MG63 (cell line): ENCODE measurements at regions not wholly inside any gene's neighbourhood (a gene's known extent, or its start where the extent isn't known, plus 50 kb on each side); places are given as distances from the start of the nearest gene placed in this dataset.
A peak's percentile ranks its signal among the peaks of the same experiment; 100 is the strongest.
"Not testable (repeated sequence)": the region's sequence is repeated elsewhere in the genome, so short reads cannot be mapped to it uniquely, and the experiment has no call there.

Experiments used
- DNase-seq: peaks from one replicate; pipeline ENCODE4 v3.0.0-alpha.2; 2020
- H3K27me3 ChIP-seq: fragments of 250-450 bp; sonication (Bioruptor Pico); 2 replicates; pipeline ENCODE4 v1.5.1; 2020; ENCODE audit warnings: mild to moderate bottlenecking, moderate library complexity
- H3K36me3 ChIP-seq: fragments of 250-450 bp; sonication (Bioruptor Pico); 2 replicates; pipeline ENCODE4 v1.5.1; 2020; ENCODE audit warnings: mild to moderate bottlenecking, moderate library complexity
- H3K4me3 ChIP-seq: fragments of 250-450 bp; sonication (Bioruptor Pico); 2 replicates; pipeline ENCODE4 v1.5.1; 2020; ENCODE audit warnings: mild to moderate bottlenecking, moderate library complexity
- H3K9me3 ChIP-seq: fragments of 250-450 bp; sonication (Bioruptor Pico); 2 replicates; pipeline ENCODE4 v1.5.1; 2020; ENCODE audit warnings: mild to moderate bottlenecking, moderate library complexity

DNA sequence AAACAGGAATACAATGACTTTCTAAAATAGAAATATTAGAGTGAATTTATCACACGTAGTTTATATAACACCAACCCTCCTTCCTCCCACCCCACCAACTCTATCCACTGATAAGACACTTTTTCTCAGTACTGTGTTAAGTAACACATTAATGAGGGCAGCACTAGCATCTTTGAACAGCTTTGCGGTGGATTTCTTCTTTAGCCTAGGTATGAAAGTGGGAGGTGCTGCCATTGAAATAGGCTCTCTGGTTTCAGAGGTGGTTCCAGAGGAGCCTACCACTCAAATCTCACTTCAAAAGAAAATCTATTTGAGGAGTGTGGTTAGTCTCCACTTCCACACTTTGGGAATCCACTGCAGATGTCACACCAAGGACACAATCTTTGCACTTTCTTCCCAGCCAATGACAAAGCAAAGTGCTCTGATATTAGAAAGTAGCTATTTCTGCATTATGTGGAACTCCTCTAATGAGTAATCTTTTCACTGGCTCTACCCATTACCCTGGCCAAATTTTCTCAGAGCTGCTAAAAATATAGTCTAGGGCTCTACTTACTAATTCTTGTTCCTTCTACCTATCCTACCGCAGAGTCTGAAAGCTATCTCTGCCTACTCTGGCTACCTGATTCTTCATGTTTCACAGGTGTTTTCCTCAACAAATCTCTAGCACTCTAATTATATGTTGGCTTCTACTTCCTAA, 1667.8 kb downstream of the MRPL39 start:
- Histone ChIP-seq H3K9me3 (no peaks in the 10 kb centered on the region), H3K36me3 (no peaks in the 10 kb centered on the region)
- no peak for DNase-seq

DNA sequence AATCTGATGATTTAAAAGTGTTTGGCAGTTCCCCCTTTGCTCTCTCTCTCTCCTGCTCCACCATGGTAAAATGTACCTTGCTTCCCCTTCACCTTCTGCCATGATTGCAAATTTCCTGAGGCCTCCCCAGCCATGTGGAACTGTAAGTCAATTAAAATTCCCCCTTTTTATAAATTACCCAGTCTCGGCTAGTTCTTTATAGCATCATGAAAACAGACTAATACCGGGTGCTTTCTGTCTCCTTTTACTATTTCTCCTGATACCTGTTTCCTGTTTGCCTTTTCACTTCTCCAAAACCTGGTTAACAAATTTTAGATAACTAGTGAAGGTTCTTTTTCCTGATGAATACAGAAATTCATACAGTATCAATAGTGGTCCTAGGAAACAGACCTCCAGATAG, 1670.3 kb downstream of the MRPL39 start:
- Histone ChIP-seq H3K9me3 (no peaks in the 10 kb centered on the region), H3K4me3 (no peak overlapping the region), H3K27me3 (no peaks in the 10 kb centered on the region), H3K36me3 (no peaks in the 10 kb centered on the region)
- DNase-seq, result no peak

More for the DNA sequence above, 1667.8 kb downstream of the MRPL39 start:
- no peaks in the 10 kb centered on the region for H3K27me3 ChIP-seq
- H3K4me3 ChIP-seq, result no peak overlapping the region

DNA sequence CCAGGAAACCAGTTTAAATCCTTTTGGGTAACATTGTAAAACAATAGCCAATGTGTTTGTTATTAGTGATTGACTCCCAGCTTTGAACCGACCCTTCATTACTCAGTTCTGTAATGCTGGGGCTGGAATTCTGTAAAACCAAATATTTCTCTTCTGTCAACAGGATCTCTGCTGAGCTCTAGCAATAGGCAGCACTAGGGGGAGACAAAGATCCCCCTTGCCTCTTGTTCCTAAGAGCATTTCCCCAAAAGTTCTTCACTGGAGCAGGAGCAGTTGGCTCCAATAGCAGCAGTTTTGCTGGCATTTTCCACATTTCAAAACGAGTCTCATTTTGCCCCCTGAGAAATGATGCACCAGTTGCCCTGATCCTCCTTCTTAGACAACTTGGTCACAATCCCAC, 1671.1 kb downstream of the MRPL39 start:
- no peaks in the 10 kb centered on the region for H3K9me3 ChIP-seq
- no peaks in the 10 kb centered on the region for H3K36me3 ChIP-seq
- no peaks in the 10 kb centered on the region for H3K27me3 ChIP-seq
- H3K4me3 ChIP-seq, result no peak overlapping the region
- DNase-seq, result peak; percentile 9

DNA sequence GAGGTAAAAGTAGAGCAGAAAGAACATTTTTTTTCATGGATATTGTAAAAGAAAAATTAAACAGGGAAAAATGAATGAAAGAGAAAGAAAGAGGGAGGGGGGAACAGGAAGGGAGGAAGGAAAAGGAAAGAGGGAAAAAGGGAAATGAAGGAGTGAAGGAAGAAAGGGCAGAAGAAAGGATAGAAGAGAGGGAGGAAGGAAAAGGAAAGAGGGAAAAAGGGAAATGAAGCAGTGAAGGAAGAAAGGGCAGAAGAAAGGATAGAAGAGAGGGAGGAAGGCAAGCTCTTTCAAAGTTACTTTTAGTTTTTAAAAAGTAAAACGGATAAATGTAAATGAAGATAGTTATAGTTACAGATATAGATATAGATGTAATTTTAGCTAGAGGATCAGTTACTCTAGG, 1676.7 kb downstream of the MRPL39 start:
- no peak for DNase-seq
- no peaks in the 10 kb centered on the region for H3K36me3 ChIP-seq

DNA sequence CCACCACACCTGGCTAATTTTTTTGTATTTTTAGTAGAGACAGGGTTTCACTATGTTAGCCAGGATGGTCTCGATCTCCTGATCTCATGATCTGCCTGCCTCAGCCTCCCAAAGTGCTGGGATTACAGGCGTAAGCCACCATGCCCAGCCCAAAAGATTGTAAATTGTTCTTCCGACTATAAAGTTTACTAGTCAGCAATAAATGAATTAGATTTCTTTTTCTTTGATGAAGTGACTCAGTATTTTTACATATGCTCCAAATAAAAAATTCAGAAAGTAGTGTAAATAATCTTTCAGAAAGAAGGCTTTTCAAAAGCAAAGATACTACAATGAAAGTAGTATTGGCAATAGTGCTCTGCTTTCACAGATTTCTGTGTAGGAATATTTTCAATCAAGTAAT, 1680.9 kb downstream of the MRPL39 start:
- not testable (repeated sequence) for DNase-seq

More for the DNA sequence above, 1676.7 kb downstream of the MRPL39 start:
- H3K4me3 ChIP-seq, result no peak overlapping the region
- no peaks in the 10 kb centered on the region for H3K27me3 ChIP-seq
- no peaks in the 10 kb centered on the region for H3K9me3 ChIP-seq

DNA sequence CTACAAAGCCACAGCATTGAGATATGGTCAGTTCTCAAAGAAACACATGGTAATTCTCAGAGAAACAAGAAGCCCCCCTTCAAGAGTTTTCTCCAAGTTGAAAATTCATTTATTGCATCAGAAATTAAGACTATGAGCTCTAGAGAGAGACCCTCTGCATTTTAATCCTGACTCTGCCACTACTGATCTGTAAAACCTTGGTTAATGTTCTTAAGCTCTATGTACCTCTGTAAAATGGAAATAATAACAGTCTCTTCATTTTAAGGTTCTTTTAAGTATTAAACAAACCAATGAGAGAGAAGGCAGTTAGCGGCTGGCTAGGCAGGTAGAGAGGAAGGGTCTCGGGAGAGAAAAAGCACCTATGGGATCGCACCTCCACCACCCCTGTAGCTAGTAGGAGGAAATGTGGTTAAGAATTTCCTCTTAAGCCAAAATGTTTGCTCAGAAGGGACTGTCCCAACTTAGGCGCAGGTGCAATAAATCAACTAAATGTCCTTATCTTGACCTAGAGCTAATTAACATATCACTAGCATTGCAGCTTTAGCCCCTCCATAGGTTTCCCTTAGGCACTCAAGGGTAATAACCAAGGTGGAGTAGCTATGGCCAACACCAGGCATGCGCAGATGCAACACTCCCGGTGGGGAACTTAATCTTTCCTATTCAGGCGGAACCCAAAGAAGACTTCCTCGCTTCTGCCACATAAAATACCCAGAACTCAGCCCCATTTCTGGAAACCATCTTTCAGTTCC, 1685.4 kb downstream of the MRPL39 start:
- no peaks in the 10 kb centered on the region for H3K9me3 ChIP-seq
- DNase-seq, result no peak
- no peaks in the 10 kb centered on the region for H3K27me3 ChIP-seq
- H3K4me3 ChIP-seq, result no peak overlapping the region
- no peaks in the 10 kb centered on the region for H3K36me3 ChIP-seq

More for the DNA sequence above, 1680.9 kb downstream of the MRPL39 start:
- not testable (repeated sequence) for H3K4me3 ChIP-seq, H3K36me3 ChIP-seq, H3K9me3 ChIP-seq, H3K27me3 ChIP-seq

DNA sequence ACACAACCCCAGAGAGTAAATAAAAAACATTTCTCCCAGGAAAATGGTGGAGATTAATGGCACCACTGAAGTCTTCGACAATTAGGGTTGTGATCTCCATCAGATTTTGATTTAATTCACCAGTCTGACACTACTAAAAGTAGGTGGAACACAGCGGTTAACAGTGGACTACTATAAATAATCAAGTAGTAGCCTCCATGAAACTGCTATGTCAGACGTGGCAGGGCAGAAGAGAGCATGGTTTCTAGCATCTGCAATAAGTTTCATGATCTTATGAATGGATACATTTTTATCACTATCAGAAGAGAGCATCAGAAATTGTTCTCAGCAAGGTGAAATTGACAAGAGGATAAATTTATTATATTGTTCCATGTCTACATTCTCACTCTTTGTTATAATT, 1706.6 kb downstream of the MRPL39 start:
- no peaks in the 10 kb centered on the region for H3K27me3 ChIP-seq
- no peaks in the 10 kb centered on the region for H3K36me3 ChIP-seq
- DNase-seq, result no peak
- H3K9me3 ChIP-seq, result no peaks in the 10 kb centered on the region
- no peak overlapping the region for H3K4me3 ChIP-seq

DNA sequence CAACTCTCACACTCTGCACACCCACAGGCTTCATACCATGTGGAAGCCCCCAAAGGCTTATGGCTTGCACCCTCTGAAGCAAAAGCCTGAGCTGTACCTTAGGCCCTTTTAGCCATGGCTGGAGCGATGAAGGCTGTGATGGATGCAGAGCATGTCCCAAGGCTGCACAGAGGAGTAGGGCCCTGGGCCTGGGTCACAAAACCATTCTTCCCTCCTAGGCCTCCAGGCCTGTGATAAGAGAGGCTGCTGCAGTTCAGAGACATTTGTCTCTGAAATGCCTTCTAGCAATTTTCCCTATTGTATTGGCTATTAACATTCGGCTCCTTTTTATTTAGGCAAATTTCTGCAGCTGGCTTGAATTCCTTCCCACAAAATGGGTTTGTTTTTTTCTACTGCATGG, 1707.7 kb downstream of the MRPL39 start:
- H3K27me3 ChIP-seq, result no peaks in the 10 kb centered on the region
- no peaks in the 10 kb centered on the region for H3K36me3 ChIP-seq
- no peak overlapping the region for H3K4me3 ChIP-seq
- no peaks in the 10 kb centered on the region for H3K9me3 ChIP-seq
- DNase-seq, result no peak

DNA sequence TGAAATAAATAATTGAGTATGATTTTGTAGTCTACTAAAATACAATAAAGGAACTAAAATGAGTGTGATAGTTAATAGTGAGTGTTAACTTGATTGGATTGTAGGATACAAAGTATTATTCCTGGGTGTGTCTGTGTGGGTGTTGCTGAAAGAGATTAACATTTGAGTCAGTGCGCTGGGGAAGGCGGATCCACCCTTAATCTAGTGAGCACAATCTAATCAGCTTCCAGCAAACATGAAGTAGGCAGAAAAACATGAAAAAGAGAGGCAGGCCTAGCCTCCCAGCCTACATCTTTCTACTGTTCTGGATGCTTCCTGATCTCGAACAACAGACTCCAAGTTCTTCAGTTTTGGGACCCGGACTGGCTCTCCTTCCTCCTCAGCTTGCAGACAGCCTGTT, 1716.6 kb downstream of the MRPL39 start:
- H3K4me3 ChIP-seq, result no peak overlapping the region
- no peaks in the 10 kb centered on the region for H3K27me3 ChIP-seq
- no peak for DNase-seq
- H3K9me3 ChIP-seq, result no peaks in the 10 kb centered on the region
- H3K36me3 ChIP-seq, result no peaks in the 10 kb centered on the region

DNA sequence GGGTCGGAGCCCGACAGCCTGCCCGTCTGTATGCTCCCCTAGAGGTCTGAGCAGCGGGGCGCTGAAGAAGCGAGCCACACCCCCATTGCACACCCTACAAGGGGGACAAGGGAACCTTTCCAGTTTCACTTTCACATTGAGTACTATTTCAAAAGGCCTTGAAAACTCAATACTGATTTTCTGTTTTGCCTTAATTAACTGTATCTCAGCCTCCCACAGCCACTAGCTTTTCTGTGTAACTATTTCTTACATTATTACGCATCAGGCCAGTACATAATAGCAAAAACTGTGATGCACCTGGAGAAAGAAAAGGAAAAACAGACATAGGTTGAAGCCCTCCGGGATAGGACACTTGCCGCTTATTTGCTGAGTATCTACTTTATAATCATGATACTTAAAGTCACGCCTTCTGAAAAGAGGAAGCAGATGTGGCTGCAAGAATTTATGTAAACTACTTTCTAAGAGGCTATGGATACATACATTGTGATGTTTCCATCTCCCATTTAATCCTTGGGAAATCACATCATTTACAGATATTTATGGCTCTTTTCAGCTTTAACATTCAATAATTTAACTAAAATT, 1719.5 kb downstream of the MRPL39 start:
- H3K4me3 ChIP-seq, result peak overlapping the region; percentile 31
- DNase-seq, result peak; percentile 11
- no peaks in the 10 kb centered on the region for H3K36me3 ChIP-seq
- no peaks in the 10 kb centered on the region for H3K9me3 ChIP-seq
- no peaks in the 10 kb centered on the region for H3K27me3 ChIP-seq

DNA sequence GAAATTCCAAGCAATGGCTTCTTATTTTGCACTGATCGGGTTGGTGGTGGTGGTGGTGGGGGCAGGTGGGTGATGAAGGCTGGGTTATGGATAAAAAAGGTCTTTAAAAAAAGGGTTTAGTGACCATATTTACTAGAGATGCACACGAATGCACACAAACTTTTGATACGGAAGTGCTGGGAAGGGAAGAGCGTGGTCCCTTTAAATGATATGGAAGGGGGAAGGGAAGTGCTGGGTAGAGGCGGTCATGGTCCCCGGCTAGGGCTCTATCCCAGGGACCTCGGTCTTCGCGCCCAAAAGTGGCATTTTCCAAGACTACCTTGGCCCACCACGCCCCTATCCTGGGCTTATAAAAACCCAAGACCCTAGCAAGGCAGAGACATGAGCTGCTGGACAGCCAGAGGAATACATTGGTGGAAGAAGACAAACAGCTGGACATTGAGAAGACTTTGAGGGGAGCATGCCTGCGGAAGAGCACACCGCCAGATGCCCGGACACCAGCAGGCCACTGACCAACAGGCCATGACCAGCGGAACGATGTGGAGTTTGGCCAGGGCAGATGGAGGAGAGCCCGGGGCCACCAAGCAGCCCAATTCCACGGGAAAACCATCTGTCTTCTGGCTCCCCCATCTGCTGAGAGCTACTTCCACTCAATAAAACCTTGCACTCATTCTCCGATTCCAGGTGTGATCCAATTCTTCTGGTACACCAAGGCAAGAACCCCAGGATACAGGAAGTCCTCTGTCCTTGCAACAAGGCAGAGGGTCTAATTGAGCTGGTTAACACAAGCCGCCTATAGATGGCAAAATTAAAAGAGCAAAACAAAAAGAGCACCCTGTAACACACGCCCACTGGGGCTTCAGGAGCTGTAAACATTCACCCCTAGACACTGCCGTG, 1720.2 kb downstream of the MRPL39 start:
- H3K36me3 ChIP-seq, result no peaks in the 10 kb centered on the region
- no peak for DNase-seq
- peak overlapping the region; percentile 31 for H3K4me3 ChIP-seq
- H3K27me3 ChIP-seq, result no peaks in the 10 kb centered on the region
- H3K9me3 ChIP-seq, result no peaks in the 10 kb centered on the region

DNA sequence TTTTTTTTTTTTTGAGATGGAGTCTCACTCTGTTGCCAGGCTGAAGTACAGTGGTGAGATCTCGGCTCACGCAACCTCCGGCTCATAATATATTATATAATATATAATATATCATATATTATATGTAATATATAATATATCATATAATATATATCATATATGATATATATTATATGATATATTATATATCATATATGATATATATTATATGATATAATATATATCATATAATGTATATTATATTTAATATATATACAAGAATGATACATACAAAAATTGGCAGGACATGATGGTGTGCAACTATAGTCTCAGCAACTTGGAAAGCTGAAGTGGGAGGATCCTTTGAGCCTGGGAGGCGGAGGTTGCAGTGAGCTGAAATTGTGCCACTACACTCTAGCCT, 1725.5 kb downstream of the MRPL39 start:
- Histone ChIP-seq H3K27me3 (no peaks in the 10 kb centered on the region), H3K36me3 (no peaks in the 10 kb centered on the region), H3K9me3 (no peaks in the 10 kb centered on the region), H3K4me3 (no peak overlapping the region)
- DNase-seq, result no peak

DNA sequence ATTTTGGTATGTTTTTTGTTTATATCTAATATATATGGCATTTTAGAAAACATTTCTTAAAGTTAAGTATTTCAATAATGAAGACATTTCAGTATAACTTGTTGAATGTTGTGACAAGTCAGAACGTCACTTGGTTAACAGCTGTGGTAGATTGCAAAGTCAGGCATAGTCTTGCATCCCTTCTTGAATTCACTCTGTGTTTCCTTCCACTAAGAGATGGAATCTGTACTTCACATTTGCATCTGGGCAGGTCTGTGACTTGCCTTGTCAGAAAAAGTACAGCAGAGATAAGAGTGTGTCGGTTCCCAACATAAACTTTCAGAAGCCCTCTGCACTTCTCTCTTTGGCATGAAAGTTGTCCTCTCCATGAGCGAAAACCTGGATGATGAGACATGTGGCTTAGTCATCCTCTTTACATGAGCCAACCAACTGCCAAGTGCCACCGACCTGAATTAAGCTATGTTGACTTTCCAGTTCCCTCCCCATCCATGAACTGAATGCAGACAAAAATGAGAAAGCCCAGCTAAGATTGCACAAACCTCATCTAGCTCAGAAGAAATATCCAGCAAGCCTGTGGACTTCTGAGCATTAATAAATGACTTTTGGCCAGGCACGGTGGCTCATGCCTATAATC, 1730.2 kb downstream of the MRPL39 start:
- Histone ChIP-seq H3K4me3 (no peak overlapping the region), H3K36me3 (no peaks in the 10 kb centered on the region), H3K27me3 (no peaks in the 10 kb centered on the region), H3K9me3 (no peaks in the 10 kb centered on the region)
- no peak for DNase-seq

DNA sequence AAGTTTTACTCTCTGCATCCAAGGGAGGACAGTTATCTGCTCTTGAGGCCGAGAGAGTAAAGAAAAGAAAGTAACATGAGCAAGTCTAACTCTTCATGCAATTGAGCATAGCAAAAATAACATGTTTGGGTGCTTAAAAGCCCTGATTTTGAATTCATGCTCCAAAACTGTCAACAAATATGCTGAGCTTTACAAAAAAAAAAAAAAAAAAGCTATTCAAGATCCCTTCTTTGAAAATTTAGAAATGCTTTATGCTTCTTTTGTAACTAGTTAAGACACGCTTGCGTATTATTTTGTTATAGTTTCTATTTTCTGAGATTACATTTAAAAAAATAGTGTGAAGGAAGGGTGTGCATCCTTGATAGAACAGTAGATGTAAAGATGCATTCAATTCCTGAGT, 1733.0 kb downstream of the MRPL39 start:
- no peak for DNase-seq
- Histone ChIP-seq H3K27me3 (no peaks in the 10 kb centered on the region), H3K36me3 (no peaks in the 10 kb centered on the region), H3K9me3 (no peaks in the 10 kb centered on the region), H3K4me3 (no peak overlapping the region)

DNA sequence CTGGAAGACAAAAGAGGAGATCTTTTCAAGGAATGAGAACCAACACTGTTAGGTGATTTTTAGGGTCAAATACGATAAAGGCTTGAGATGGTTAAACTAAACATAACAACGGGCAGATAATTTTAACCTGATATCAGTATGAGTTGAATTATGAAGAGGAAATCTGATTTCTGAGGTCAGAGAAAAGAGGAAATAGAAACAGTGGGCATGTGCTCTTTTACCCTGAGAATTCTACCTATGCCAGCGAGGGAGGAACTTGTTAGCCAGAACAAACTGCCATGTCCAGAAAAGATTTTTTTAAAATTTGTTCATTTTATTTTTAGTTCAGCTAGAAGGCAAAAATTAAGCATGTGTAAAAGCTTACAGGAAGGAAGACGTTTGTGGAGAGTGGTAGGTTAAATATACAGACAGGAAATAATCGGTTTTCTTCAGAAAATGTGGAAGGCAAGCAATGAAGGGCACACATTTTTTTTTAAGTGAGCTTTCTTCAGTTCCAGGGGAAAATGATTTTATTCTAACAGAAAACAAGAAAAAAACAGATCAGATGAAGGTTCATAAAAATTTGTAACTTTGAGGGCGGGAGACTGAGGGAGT, 1745.3 kb downstream of the MRPL39 start:
- DNase-seq, result no peak
- Histone ChIP-seq H3K36me3 (no peaks in the 10 kb centered on the region), H3K4me3 (no peak overlapping the region), H3K9me3 (no peaks in the 10 kb centered on the region), H3K27me3 (no peaks in the 10 kb centered on the region)

DNA sequence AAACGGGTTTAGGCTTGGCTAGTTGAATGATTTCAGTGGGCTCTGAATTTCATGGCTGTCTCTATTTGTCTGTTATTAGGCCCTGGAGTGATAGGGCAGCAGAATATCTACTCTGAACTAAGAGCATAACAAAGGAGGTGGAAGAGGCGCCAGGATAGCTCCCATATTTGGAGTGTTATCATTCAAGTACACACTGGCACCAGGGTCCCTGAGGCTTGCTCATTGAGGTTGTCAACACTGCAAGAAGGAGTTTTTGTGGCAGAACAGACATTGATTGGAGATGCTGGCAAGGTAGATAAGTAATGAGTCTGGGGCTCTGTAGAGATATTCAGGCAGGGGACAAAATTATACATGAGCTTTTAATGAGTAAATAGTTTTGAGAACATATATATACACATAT, 1748.4 kb downstream of the MRPL39 start:
- Histone ChIP-seq H3K27me3 (no peaks in the 10 kb centered on the region), H3K9me3 (no peaks in the 10 kb centered on the region), H3K36me3 (no peaks in the 10 kb centered on the region), H3K4me3 (no peak overlapping the region)
- no peak for DNase-seq
